GM18873 (cell line): ENCODE measurements at regions not wholly inside any gene's neighbourhood (a gene's known extent, or its start where the extent isn't known, plus 50 kb on each side); places are given as distances from the start of the nearest gene placed in this dataset.

Experiments
- ATAC-seq: cut with Tn5 transposase; IDR thresholded peaks from one replicate; pipeline ENCODE4 v1.9.1; 2021; ENCODE audit warnings: mild to moderate bottlenecking, moderate library complexity, moderate number of reproducible peaks; ENCODE audit not compliant: unreplicated experiment, low FRiP score

GRCh38 chr4:189765301-189765700, 175.4 kb upstream of the FRG1 start:
- no peak for ATAC-seq

DNA sequence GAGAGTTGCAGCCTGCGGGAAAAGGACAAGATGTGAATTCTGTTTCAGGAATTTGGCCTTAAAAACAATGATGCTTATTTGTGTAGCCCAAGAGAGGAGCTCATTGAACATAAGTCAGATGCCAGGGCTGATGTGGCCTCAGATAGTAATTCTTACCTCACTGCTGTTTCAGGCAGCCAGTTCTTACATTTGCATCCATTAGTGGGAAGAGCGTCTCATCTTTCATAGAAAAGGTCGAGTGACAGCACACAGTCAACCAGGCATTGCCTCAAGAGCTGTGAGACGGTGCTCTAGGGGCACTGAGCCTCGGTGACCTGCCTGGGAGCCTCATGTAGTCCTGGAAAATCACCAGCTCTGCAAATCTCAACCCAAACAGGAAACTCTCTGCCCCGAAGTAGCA, 174.9 kb upstream of the FRG1 start:
- no peak for ATAC-seq

- ATAC-seq: no peak
Observed at GRCh38 chr4:189767941-189768340, 172.7 kb upstream of the FRG1 start.

- ATAC-seq: no peak
Observed at GRCh38 chr4:189769131-189769530, 171.5 kb upstream of the FRG1 start.

- ATAC-seq: no peak
Observed at GRCh38 chr4:189771696-189772361, 168.8 kb upstream of the FRG1 start.

- ATAC-seq: no peak
Observed at GRCh38 chr4:189773909-189774308, 166.8 kb upstream of the FRG1 start.

- no peak for ATAC-seq
Observed at GRCh38 chr4:189779281-189779980, 161.2 kb upstream of the FRG1 start.

- no peak for ATAC-seq
Observed at GRCh38 chr4:189780391-189780790, 160.3 kb upstream of the FRG1 start.

DNA sequence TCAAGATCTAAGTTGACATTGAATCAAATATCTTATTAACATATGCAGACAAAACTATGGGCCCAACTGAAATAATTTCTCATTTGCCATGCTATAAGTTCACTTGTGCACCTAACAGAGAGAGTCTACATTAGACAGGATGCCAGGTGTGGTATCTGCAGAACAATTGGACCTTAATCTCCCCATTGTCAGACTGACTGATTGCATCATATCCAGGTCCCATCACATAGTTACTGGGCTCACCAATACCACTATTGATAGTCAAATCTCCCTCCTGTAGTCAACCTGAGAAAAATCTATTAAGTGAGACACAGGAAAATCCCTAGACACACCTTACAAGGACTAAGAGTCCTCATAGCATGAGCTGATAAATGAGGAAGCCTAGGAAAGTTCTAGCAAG, 156.0 kb upstream of the FRG1 start:
- ATAC-seq: no peak

DNA sequence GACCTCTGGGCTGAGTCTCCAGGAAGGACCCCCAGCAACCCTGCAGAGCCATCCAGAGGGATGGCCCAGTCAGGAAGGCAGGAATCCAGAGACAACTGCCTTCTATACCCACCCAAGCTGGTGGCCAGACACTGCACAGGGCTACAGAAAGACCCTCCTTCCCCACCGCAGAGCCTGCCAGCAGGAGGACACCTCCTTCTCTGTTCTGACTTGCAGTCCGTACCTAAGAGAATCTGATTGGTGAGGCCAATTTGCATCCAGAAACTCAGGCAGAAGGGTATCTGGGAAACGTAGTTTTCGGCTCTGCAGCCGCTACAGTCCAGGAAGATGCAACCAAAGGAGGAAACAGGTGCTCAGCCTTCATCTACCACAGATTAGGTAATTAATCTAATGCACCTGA, 155.4 kb upstream of the FRG1 start:
- ATAC-seq: no peak

GRCh38 chr4:189786447-189786846, 154.2 kb upstream of the FRG1 start:
- ATAC-seq: no peak

DNA sequence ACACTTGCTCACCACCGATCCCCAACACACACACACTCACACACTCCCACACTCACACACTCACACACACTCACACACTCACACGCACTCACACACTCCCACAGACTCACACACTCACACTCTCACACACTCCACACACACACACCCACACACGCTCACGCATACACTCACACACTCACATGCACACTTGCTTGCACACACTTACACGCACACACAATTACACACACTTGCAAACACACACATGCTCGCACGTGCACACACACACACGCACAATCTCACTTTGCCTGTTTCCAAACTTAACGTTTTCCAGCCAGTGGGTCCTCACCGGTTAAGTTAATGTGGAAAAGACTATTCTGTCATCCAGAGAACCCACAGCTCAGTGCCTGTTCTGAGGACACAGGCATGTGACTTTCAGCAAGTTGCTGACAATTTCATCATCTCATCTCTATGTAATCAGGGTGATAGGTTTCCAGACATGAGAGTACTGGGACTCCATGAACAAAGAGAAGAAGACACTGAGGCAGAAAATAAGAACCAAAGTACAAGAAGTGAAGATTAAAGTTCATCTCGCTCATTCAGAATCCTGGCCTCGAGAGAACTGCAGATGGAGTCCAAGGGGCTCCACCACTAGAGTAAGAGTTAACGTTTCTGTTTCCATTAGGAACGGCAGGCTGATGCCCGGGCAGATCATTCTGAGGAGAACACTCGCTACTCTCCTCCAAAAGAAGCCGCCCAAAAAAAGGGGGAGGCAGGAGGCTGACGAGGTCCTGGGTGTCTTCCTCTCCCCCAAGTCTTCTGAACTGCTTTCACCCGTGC, 153.2 kb upstream of the FRG1 start:
- ATAC-seq: no peak

DNA sequence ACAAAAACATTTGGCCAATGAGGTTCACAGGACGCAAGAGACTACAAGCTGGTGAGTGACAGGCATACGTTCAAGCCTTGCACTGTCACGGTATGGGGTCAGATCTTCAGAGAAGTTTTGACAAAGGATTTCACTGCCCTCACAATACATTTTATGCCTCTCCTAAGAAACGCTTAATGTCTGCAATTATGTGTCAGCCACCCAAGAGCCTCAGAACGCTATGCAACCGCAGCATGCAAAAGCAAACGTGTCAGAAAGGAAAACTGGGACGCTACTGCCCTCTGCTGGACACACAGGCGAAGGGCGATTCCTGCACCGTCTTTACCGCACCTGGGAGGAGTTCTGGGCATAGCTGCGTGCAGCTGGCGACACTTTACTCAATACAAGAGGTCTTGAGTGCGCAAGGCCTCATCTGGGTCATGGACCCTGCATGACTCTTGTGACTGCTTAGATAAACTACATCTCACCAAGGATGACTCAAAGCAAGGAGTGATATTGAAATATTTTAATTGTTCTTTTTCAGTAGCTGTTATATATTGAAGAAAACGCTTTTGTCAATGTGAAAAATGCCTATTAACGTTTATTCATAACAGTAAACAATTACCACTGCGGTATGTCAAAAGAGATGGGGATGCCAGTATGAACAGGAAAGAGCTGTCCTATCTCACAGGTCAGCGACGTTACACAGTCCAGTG, 147.6 kb upstream of the FRG1 start:
- peak; percentile 88 for ATAC-seq

DNA sequence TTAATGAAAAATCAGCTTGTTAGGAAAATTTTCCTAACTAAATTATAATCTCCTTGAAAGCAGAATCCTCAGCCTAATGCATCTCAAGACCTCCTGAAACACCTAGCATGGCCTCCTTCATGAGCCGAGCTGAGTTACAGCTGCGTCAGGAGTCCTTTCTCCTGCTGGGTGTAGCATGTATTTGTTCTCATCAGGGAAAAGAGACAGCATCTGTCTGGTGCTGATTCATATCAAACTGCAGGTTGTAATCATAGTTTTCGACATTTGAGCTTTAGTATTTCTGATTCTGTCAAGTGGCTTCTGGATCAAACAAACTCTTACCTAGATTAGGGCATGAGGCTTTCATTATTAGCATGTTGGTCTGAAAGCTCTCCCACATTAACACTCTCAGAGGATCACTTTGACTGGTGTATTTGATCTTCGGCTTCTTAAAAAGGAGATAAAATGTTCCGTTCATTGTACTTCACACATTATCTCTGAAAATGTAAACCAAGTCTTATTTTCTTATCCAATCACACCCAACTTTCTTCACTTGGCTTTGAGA, 140.1 kb upstream of the FRG1 start:
- no peak for ATAC-seq

GRCh38 chr4:189802884-189803283, 137.8 kb upstream of the FRG1 start:
- ATAC-seq: no peak

DNA sequence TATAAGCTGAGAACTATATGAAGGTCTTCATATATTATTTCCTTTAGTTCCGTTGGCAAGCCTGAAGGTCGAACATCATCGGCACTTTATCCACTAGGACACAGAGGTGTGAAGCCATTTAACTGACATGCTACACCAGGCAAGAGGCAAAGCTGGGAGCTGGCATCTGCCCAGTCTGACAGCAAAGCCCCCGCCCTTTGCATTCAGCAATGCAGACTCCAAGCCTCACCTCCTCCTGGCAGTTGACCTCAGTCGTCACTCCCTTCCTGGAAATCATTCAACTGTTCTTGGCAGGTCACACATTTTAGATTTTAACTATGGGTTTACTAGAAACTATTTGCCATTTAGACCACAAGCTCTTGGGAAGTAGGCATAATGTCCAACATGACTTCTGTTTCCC, 135.8 kb upstream of the FRG1 start:
- no peak for ATAC-seq

DNA sequence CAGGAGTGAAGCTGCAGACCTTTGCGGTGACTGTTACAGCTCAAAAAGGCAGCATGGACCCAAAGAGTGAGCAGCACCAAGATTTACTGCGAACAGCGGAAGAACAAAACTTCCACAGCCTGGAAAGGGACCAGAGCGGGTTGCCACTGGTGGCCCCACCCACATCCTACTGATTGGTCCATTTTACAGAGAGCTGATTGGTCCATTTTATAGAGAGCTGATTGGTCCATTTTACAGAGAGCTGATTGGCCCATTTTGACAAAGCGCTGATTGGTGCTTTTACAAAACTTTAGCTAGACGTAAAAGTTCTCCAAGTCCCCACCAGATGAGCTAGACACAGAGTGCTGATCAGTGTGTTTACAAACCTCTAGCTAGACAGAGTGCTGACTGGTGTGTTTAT, 134.2 kb upstream of the FRG1 start:
- ATAC-seq: no peak

- ATAC-seq: no peak
Observed at GRCh38 chr4:189807031-189807430, 133.6 kb upstream of the FRG1 start.

GRCh38 chr4:189809241-189809735, 131.4 kb upstream of the FRG1 start:
- ATAC-seq: no peak

GRCh38 chr4:189809839-189810238, 130.8 kb upstream of the FRG1 start:
- no peak for ATAC-seq
